ENCODE measurements at regions not wholly inside any gene's neighbourhood (a gene's known extent, or its start where the extent isn't known, plus 50 kb on each side); places are given as distances from the start of the nearest gene placed in this dataset.

GRCh38 chr6:105901583-105901982 lies 184.6 kb upstream of the PRDM1 start:
- no peak for FAIRE-seq

- FAIRE-seq: peak; percentile 83
Observed at GRCh38 chr6:105900125-105900937, 185.8 kb upstream of the PRDM1 start.

GRCh38 chr6:105898286-105898685 lies 187.8 kb upstream of the PRDM1 start:
- no peak for FAIRE-seq

GRCh38 chr6:105897131-105897530 lies 189.0 kb upstream of the PRDM1 start:
- no peak for FAIRE-seq

- no peak for FAIRE-seq
Observed at GRCh38 chr6:105896821-105897095, 189.4 kb upstream of the PRDM1 start.

- FAIRE-seq: no peak
Observed at GRCh38 chr6:105896052-105896820, 189.9 kb upstream of the PRDM1 start.

GRCh38 chr6:105894556-105894955 lies 191.6 kb upstream of the PRDM1 start:
- FAIRE-seq: no peak

- no peak for FAIRE-seq
Observed at GRCh38 chr6:105893741-105894140, 192.4 kb upstream of the PRDM1 start.

- FAIRE-seq: no peak
Observed at GRCh38 chr6:105892577-105893262, 193.4 kb upstream of the PRDM1 start.

GRCh38 chr6:105890521-105891244 lies 195.5 kb upstream of the PRDM1 start:
- no peak for FAIRE-seq

- FAIRE-seq: no peak
Observed at GRCh38 chr6:105889902-105890301, 196.2 kb upstream of the PRDM1 start.

GRCh38 chr6:105886814-105887544 lies 199.2 kb upstream of the PRDM1 start:
- FAIRE-seq: no peak

- FAIRE-seq: no peak
Observed at GRCh38 chr6:105886066-105886813, 199.9 kb upstream of the PRDM1 start.

GRCh38 chr6:105884426-105884825 lies 201.7 kb upstream of the PRDM1 start:
- no peak for FAIRE-seq

- no peak for FAIRE-seq
Observed at GRCh38 chr6:105884011-105884410, 202.1 kb upstream of the PRDM1 start.

- FAIRE-seq: no peak
Observed at GRCh38 chr6:105882828-105883227, 203.3 kb upstream of the PRDM1 start.

GRCh38 chr6:105882121-105882803 lies 203.9 kb upstream of the PRDM1 start:
- no peak for FAIRE-seq

GRCh38 chr6:105881608-105882007 lies 204.5 kb upstream of the PRDM1 start:
- no peak for FAIRE-seq

- no peak for FAIRE-seq
Observed at GRCh38 chr6:105880030-105880492, 206.1 kb upstream of the PRDM1 start.

- FAIRE-seq: no peak
Observed at GRCh38 chr6:105879146-105879545, 207.0 kb upstream of the PRDM1 start.
